Fibroblast of lung (primary cell): ENCODE measurements at regions not wholly inside any gene's neighbourhood (a gene's known extent, or its start where the extent isn't known, plus 50 kb on each side); places are given as distances from the start of the nearest gene placed in this dataset.
"Not testable (repeated sequence)": the region's sequence is repeated elsewhere in the genome, so short reads cannot be mapped to it uniquely, and the experiment has no call there.

Source experiments
- DNase-seq, 2 donors: peaks; one replicate each; pipeline versions ENCODE4 v3.0.0 to v3.0.0-alpha.2; 2010; ENCODE audit warnings: low read depth in 2 of 2
- H2AFZ ChIP-seq: 2 replicates; pipeline ENCODE4 v1.5.1; 2012; ENCODE audit warnings: low read length, control low read depth, inconsistent platforms
- H3K27ac ChIP-seq: 2 replicates; pipeline ENCODE4 v1.5.1; 2011; ENCODE audit warnings: low read length, control low read depth; ENCODE audit not compliant: insufficient read depth
- H3K27me3 ChIP-seq: 2 replicates; pipeline ENCODE4 v1.5.1; 2011; ENCODE audit warnings: mild to moderate bottlenecking, low read length; ENCODE audit not compliant: control insufficient read depth, insufficient read depth
- H3K36me3 ChIP-seq: 2 replicates; pipeline ENCODE4 v1.5.1; 2011; ENCODE audit warnings: low read length; ENCODE audit not compliant: control insufficient read depth, insufficient read depth
- H3K4me1 ChIP-seq: 2 replicates; pipeline ENCODE4 v1.5.1; 2011; ENCODE audit warnings: low read length; ENCODE audit not compliant: control insufficient read depth, insufficient read depth; ENCODE audit errors: extremely low read depth
- H3K4me2 ChIP-seq: 2 replicates; pipeline ENCODE4 v1.5.1; 2011; ENCODE audit warnings: low read length, control low read depth; ENCODE audit not compliant: insufficient read depth; ENCODE audit errors: extremely low read depth
- H3K4me3 ChIP-seq, 4 experiments: fragments of 200-600 bp in 1 of 4; sonication (generic) in 1 of 4; replicated peaks in 1 of 4; 2 replicates each; pipeline ENCODE4 v1.5.1; 2011 to 2016; ENCODE audit warnings: low read length in 4 of 4, low read depth in 3 of 4, mild to moderate bottlenecking in 3 of 4, control low read depth in 2 of 4, inconsistent platforms in 1 of 4, mixed read lengths in 1 of 4; ENCODE audit not compliant: insufficient read depth in 1 of 4; ENCODE audit errors: control extremely low read depth in 1 of 4
- H3K79me2 ChIP-seq: 2 replicates; pipeline ENCODE4 v1.5.1; 2012; ENCODE audit warnings: mild to moderate bottlenecking, low read length, inconsistent platforms; ENCODE audit not compliant: control insufficient read depth, insufficient read depth
- H3K9ac ChIP-seq: 2 replicates; pipeline ENCODE4 v1.5.1; 2011; ENCODE audit warnings: mild to moderate bottlenecking, low read length, control low read depth; ENCODE audit not compliant: insufficient read depth
- H3K9me3 ChIP-seq: 2 replicates; pipeline ENCODE4 v1.5.1; 2012; ENCODE audit warnings: low read depth, low read length; ENCODE audit not compliant: control insufficient read depth, insufficient read depth
- H4K20me1 ChIP-seq: 2 replicates; pipeline ENCODE4 v1.5.1; 2011; ENCODE audit warnings: low read length; ENCODE audit not compliant: control insufficient read depth, insufficient read depth; ENCODE audit errors: extremely low read depth
- CTCF ChIP-seq, 2 donors: IDR thresholded peaks in 1 of 2; conservative IDR thresholded peaks in 1 of 2; 1 replicate in 1 of 2; 2 replicates in 1 of 2; pipeline ENCODE4 v1.5.1; 2011 to 2012; ENCODE audit warnings: low read length in 2 of 2, control low read depth in 1 of 2, inconsistent platforms in 1 of 2, low read depth in 1 of 2, mild to moderate bottlenecking in 1 of 2
- EZH2 ChIP-seq: IDR thresholded peaks from 2 replicates; pipeline ENCODE4 v1.5.1; 2012; ENCODE audit warnings: low read length, control low read depth, mild to moderate bottlenecking; ENCODE audit errors: missing control alignments

- Histone ChIP-seq H3K27me3 (no peaks in the 10 kb centered on the region), H3K4me2 (no peak overlapping the region), H2AFZ (no peak overlapping the region), H3K27ac (no peak overlapping the region), H3K79me2 (no peaks in the 10 kb centered on the region), H3K36me3 (no peaks in the 10 kb centered on the region), H4K20me1 (no peaks in the 10 kb centered on the region), H3K4me3 (no peak overlapping the region), H3K9ac (no peak overlapping the region), H3K4me1 (no peaks in the 10 kb centered on the region), H3K9me3 (no peaks in the 10 kb centered on the region)
- TF ChIP-seq EZH2: no peak
- TF ChIP-seq CTCF (conservative IDR thresholded peaks at IDR 0.05 in 1 of 2, IDR thresholded peaks at IDR 0.05 in 1 of 2; ENCODE audit: low read depth in 1 of 2, low read length in 2 of 2): no peak
- DNase-seq: no peak
Measured at GRCh38 chr13:44778761-44779484, 202.8 kb upstream of the TSC22D1 start.

- not testable (repeated sequence) for H4K20me1 ChIP-seq, H3K4me1 ChIP-seq, DNase-seq, H3K9ac ChIP-seq, H3K27me3 ChIP-seq, H3K9me3 ChIP-seq, H3K27ac ChIP-seq, H3K4me3 ChIP-seq, H3K79me2 ChIP-seq, H3K36me3 ChIP-seq, H2AFZ ChIP-seq, H3K4me2 ChIP-seq
Measured at GRCh38 chr13:44775290-44775689, 199.2 kb upstream of the TSC22D1 start.

- H3K4me2 ChIP-seq: no peak overlapping the region
- H3K9ac ChIP-seq: no peak overlapping the region
- no peaks in the 10 kb centered on the region for H3K27me3 ChIP-seq
- DNase-seq: no peak
- no peak for TF ChIP-seq EZH2
- no peak for TF ChIP-seq CTCF (conservative IDR thresholded peaks at IDR 0.05 in 1 of 2, IDR thresholded peaks at IDR 0.05 in 1 of 2; ENCODE audit: low read depth in 1 of 2, low read length in 2 of 2)
- H3K27ac ChIP-seq: no peak overlapping the region
- no peaks in the 10 kb centered on the region for H3K4me1 ChIP-seq
- H3K9me3 ChIP-seq: no peaks in the 10 kb centered on the region
- no peaks in the 10 kb centered on the region for H4K20me1 ChIP-seq
- H3K36me3 ChIP-seq: no peaks in the 10 kb centered on the region
- H2AFZ ChIP-seq: no peak overlapping the region
- no peak overlapping the region for H3K4me3 ChIP-seq
- H3K79me2 ChIP-seq: no peaks in the 10 kb centered on the region
Measured at GRCh38 chr13:44770951-44771350, 194.8 kb upstream of the TSC22D1 start.
